Mesendoderm (in vitro differentiated cells): ENCODE measurements at regions not wholly inside any gene's neighbourhood (a gene's known extent, or its start where the extent isn't known, plus 50 kb on each side); places are given as distances from the start of the nearest gene placed in this dataset.

Source experiments
- DNase-seq: peaks from one replicate; pipeline ENCODE4 v3.0.0; 2013
- H2AK5ac ChIP-seq: 2 replicates; pipeline ENCODE4 v1.6.1; 2013; ENCODE audit warnings: low read length, inconsistent platforms
- H2BK120ac ChIP-seq: 2 replicates; pipeline ENCODE4 v1.6.1; 2013; ENCODE audit warnings: low read depth, mild to moderate bottlenecking, low read length, moderate library complexity, mixed read lengths
- H2BK15ac ChIP-seq: replicated peaks from 2 replicates; pipeline ENCODE4 v1.6.1; 2013; ENCODE audit warnings: low read depth, mild to moderate bottlenecking, moderate library complexity
- H2BK5ac ChIP-seq: 2 replicates; pipeline ENCODE4 v1.6.1; 2013; ENCODE audit warnings: low read length, inconsistent platforms
- H3K18ac ChIP-seq: 2 replicates; pipeline ENCODE4 v1.6.1; 2013; ENCODE audit warnings: mild to moderate bottlenecking, low read length, mixed read lengths
- H3K23ac ChIP-seq: one replicate; pipeline ENCODE4 v1.6.1; 2013; ENCODE audit warnings: low read length
- H3K27ac ChIP-seq: 2 replicates; pipeline ENCODE4 v1.5.1; 2013; ENCODE audit warnings: low read depth, mild to moderate bottlenecking, inconsistent platforms, low read length, moderate library complexity
- H3K27me3 ChIP-seq: 2 replicates; pipeline ENCODE4 v1.6.1; 2013; ENCODE audit warnings: low read length, control low read depth, mild to moderate bottlenecking, inconsistent platforms; ENCODE audit not compliant: insufficient read depth, poor library complexity
- H3K36me3 ChIP-seq: 2 replicates; pipeline ENCODE4 v1.6.1; 2013; ENCODE audit warnings: low read length, inconsistent platforms; ENCODE audit not compliant: control insufficient read depth, insufficient read depth
- H3K4ac ChIP-seq: one replicate; pipeline ENCODE4 v1.6.1; 2013; ENCODE audit warnings: low read depth, mild to moderate bottlenecking, low read length, moderate library complexity
- H3K4me1 ChIP-seq: 2 replicates; pipeline ENCODE4 v1.6.1; 2013; ENCODE audit warnings: low read depth, low read length, inconsistent platforms; ENCODE audit not compliant: control insufficient read depth
- H3K4me2 ChIP-seq: 2 replicates; pipeline ENCODE4 v1.6.1; 2013; ENCODE audit warnings: low read length
- H3K4me3 ChIP-seq: 2 replicates; pipeline ENCODE4 v1.5.1; 2013; ENCODE audit warnings: mild to moderate bottlenecking, low read length
- H3K56ac ChIP-seq: one replicate; pipeline ENCODE4 v1.6.1; 2013; ENCODE audit warnings: low read length
- H3K79me1 ChIP-seq: 2 replicates; pipeline ENCODE4 v1.6.1; 2013; ENCODE audit warnings: low read length, inconsistent platforms
- H3K79me2 ChIP-seq: 2 replicates; pipeline ENCODE4 v1.6.1; 2013; ENCODE audit warnings: mild to moderate bottlenecking, low read length; ENCODE audit not compliant: control insufficient read depth, insufficient read depth
- H3K9ac ChIP-seq: 2 replicates; pipeline ENCODE4 v1.6.1; 2013; ENCODE audit warnings: low read length, inconsistent platforms
- H4K5ac ChIP-seq: one replicate; pipeline ENCODE4 v1.6.1; 2013; ENCODE audit warnings: low read length
- H4K8ac ChIP-seq: one replicate; pipeline ENCODE4 v1.6.1; 2013; ENCODE audit warnings: low read depth, mild to moderate bottlenecking, control low read depth, low read length, moderate library complexity
- WGBS: extraction: QIAGEN DNeasy Blood & Tissue Kit; methylation state at CpG from one replicate; pipeline ENCODE4 v1.1.7; 2013; ENCODE audit warnings: low lambda C conversion rate, missing lambda C conversion rate; ENCODE audit not compliant: insufficient coverage; ENCODE audit errors: extremely low coverage; 5-methylcytosine and 5-hydroxymethylcytosine counted together

DNA sequence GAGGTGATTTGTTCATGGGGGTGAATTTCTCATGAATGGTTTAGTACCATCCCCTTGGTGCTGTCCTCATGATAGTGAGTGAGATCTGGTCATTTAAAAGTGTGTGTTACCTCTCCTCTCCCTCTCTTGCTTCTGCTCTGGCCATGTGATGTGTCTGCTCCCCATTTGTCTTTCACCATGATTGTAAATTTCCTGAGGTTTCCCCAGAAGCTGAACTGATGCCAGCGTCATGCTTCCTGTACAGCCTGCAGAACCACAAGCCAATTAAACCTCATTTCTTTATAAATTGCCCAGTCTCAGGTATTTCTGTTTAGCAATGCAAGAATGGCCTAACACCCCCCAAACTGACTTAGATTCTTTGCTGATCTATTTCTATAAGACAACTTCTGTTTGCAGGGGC lies 249.4 kb upstream of the B3GALT2 start:
- Histone ChIP-seq H3K79me1 (no peaks in the 10 kb centered on the region), H3K27ac (no peak overlapping the region), H3K4me2 (no peak overlapping the region), H2AK5ac (no peak overlapping the region), H3K18ac (no peak overlapping the region), H3K36me3 (no peaks in the 10 kb centered on the region), H2BK5ac (no peak overlapping the region), H3K4me3 (no peak overlapping the region), H3K79me2 (no peaks in the 10 kb centered on the region), H4K8ac (no peak overlapping the region), H3K4me1 (no peaks in the 10 kb centered on the region), H3K56ac (no peak overlapping the region), H3K27me3 (no peaks in the 10 kb centered on the region), H4K5ac (no peak overlapping the region), H3K23ac (no peak overlapping the region), H2BK15ac (no peak overlapping the region), H3K4ac (no peak overlapping the region), H3K9ac (no peak overlapping the region), H2BK120ac (no peak overlapping the region)
- no peak for DNase-seq
- no CpG with 5 or more reads among the region's 1 CpG for WGBS

DNA sequence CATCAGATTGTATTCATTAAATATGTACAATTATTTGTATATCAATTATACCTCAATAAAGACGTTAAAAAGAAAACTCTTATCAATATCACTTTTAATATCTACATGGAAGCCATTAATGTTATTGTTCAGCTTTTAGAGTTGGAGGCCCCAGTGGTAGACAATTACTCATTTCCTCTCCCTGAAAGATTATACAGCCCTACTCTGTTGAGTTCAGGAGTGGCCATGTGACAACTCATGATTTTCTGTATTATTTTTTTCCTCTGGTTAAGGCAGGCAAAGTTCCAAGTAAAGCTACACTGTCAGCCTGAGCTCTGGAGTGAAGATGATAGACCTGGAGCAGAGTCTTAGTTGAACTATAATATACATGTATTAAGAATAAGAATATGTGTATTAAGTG lies 247.9 kb upstream of the B3GALT2 start:
- no peak overlapping the region for H3K56ac ChIP-seq
- H3K27ac ChIP-seq = no peak overlapping the region
- H2BK120ac ChIP-seq = no peak overlapping the region
- H3K4me3 ChIP-seq = no peak overlapping the region
- H3K18ac ChIP-seq = no peak overlapping the region
- H2BK15ac ChIP-seq = no peak overlapping the region
- H4K8ac ChIP-seq = no peak overlapping the region
- H3K36me3 ChIP-seq = no peaks in the 10 kb centered on the region
- no peak overlapping the region for H3K4ac ChIP-seq
- no peak for DNase-seq
- no peaks in the 10 kb centered on the region for H3K27me3 ChIP-seq
- no peak overlapping the region for H3K23ac ChIP-seq
- WGBS = no CpG with 5 or more reads among the region's 1 CpG
- H3K9ac ChIP-seq = no peak overlapping the region
- H3K79me2 ChIP-seq = no peaks in the 10 kb centered on the region
- H2AK5ac ChIP-seq = no peak overlapping the region
- no peak overlapping the region for H2BK5ac ChIP-seq
- no peak overlapping the region for H4K5ac ChIP-seq
- H3K4me2 ChIP-seq = no peak overlapping the region
- no peaks in the 10 kb centered on the region for H3K79me1 ChIP-seq
- no peaks in the 10 kb centered on the region for H3K4me1 ChIP-seq

DNA sequence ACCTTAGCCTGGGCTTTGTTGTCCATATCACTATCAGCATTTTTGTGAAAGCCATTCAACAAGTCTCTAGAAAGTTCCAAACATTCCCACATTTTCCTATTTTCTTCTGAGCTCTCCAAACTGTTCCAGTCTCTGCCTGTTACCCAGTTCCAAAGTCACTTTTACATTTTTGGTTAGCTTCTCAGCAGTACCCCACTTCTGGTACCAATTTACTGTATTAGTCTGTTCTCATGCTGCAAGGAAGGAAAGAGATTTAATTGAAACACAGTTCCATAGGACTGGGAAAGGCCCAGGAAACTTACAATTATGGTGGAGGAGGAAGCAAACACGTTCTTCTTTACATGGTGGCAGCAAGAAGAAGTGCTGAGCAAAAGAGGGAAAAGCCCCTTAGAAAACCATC lies 247.2 kb upstream of the B3GALT2 start:
- Histone ChIP-seq H3K4me3 (no peak overlapping the region), H3K9ac (no peak overlapping the region), H3K4ac (no peak overlapping the region), H4K5ac (no peak overlapping the region), H3K27me3 (no peaks in the 10 kb centered on the region), H3K23ac (no peak overlapping the region), H3K79me1 (no peaks in the 10 kb centered on the region), H3K56ac (no peak overlapping the region), H3K4me2 (no peak overlapping the region), H4K8ac (no peak overlapping the region), H3K27ac (no peak overlapping the region), H2BK15ac (no peak overlapping the region), H3K4me1 (no peaks in the 10 kb centered on the region), H3K36me3 (no peaks in the 10 kb centered on the region), H2BK5ac (no peak overlapping the region), H2BK120ac (no peak overlapping the region), H3K18ac (no peak overlapping the region), H3K79me2 (no peaks in the 10 kb centered on the region), H2AK5ac (no peak overlapping the region)
- WGBS = no CpG with 5 or more reads among the region's 1 CpG
- DNase-seq = no peak

DNA sequence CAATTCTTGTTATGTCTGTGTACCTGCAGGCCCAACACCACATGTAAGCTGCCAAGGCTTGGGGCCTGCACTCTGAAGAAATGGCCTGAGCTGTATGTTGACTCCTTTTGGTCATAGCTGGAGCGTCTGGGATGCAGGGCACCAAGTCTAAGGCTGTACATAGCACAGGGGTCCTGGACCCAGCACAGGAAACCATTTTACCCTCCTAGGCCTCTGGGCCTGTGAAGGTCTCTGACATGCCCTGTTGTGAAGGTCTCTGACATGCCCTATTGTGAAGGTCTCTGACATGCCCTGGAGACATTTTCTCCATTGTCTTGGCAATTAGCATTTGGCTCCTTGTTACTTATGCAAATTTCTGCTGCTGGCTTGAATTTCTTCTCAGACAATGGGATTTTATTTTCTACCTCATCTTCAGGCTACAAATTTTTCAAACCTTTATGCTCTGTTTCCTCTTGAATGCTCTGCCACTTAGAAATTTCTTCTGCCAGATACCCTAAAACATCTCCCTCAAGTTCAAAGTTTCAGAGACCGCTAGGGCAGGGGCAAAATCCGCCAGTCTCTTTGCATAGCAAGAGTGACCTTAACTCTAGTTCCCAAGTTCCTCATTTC lies 246.7 kb upstream of the B3GALT2 start:
- H3K9ac ChIP-seq = no peak overlapping the region
- DNase-seq = no peak
- H3K4ac ChIP-seq = no peak overlapping the region
- no peak overlapping the region for H3K4me2 ChIP-seq
- no CpG with 5 or more reads among the region's 3 CpGs for WGBS
- no peak overlapping the region for H2AK5ac ChIP-seq
- H3K56ac ChIP-seq = no peak overlapping the region
- H3K18ac ChIP-seq = no peak overlapping the region
- H3K79me1 ChIP-seq = no peaks in the 10 kb centered on the region
- H3K23ac ChIP-seq = no peak overlapping the region
- H3K4me3 ChIP-seq = no peak overlapping the region
- H4K5ac ChIP-seq = no peak overlapping the region
- no peak overlapping the region for H4K8ac ChIP-seq
- H3K4me1 ChIP-seq = no peaks in the 10 kb centered on the region
- no peaks in the 10 kb centered on the region for H3K36me3 ChIP-seq
- no peak overlapping the region for H2BK120ac ChIP-seq
- no peaks in the 10 kb centered on the region for H3K27me3 ChIP-seq
- H2BK15ac ChIP-seq = no peak overlapping the region
- H3K79me2 ChIP-seq = no peaks in the 10 kb centered on the region
- H3K27ac ChIP-seq = no peak overlapping the region
- no peak overlapping the region for H2BK5ac ChIP-seq

DNA sequence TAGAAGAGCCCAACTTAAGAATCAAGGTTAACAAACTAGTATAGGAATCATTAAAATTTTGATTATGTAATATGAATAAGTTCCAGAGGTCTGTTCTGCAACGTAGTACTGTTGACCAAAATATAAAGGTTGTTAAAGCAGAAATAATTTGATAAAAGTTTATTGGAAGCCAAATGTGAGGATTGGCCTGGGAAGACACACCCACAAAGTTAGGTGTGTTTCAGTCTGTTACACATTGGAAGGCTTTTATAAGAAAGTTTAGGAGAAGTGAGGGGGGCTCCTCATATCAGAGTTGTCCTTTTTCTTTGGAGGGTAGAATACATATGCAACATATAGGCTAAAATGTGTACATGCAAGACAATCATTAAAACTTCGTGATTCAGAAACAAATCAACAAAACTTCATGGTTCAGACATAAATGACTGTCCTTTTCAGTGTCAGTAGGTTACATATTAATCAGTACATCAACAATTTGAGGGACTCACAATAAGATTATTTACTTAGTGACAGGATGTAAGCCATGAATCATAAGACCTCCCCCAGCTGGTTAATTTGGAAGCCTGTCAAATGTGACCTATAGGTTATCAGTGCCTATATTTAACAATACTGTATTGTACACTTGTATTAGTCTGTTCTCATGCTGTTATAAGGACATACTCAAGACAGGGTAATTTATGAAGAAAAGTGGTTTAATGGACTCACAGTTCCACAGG lies 245.0 kb upstream of the B3GALT2 start:
- no peak overlapping the region for H2BK120ac ChIP-seq
- no peaks in the 10 kb centered on the region for H3K79me2 ChIP-seq
- WGBS = no CpG with 5 or more reads among the region's 2 CpGs
- H4K5ac ChIP-seq = no peak overlapping the region
- no peak overlapping the region for H3K4me3 ChIP-seq
- H2BK15ac ChIP-seq = no peak overlapping the region
- no peak overlapping the region for H3K4ac ChIP-seq
- H2BK5ac ChIP-seq = no peak overlapping the region
- no peak overlapping the region for H3K18ac ChIP-seq
- no peak overlapping the region for H4K8ac ChIP-seq
- H3K36me3 ChIP-seq = no peaks in the 10 kb centered on the region
- no peaks in the 10 kb centered on the region for H3K79me1 ChIP-seq
- no peak overlapping the region for H2AK5ac ChIP-seq
- H3K9ac ChIP-seq = no peak overlapping the region
- no peak overlapping the region for H3K4me2 ChIP-seq
- no peaks in the 10 kb centered on the region for H3K27me3 ChIP-seq
- DNase-seq = no peak
- no peak overlapping the region for H3K27ac ChIP-seq
- no peak overlapping the region for H3K56ac ChIP-seq
- no peak overlapping the region for H3K23ac ChIP-seq
- H3K4me1 ChIP-seq = no peaks in the 10 kb centered on the region

DNA sequence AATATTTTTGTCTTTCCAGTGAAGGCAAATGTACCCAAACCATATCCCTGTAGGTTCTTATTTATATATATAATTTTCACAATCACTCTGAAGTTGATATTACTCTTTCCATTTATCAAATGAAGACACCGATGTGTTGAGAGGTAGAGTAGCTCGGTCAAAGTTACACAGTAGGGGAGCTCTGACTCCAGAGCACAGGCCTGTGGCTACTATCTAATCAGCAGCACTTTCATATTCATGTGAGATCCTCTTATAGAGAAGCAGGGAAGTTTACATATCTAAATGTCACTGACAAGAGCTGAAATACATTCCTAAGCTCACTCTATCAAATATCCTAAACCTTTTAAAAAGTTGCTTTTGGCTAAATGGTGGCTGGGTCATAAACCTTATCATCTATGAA lies 241.1 kb upstream of the B3GALT2 start:
- Histone ChIP-seq H4K5ac (no peak overlapping the region), H4K8ac (no peak overlapping the region), H3K56ac (no peak overlapping the region), H3K79me1 (no peaks in the 10 kb centered on the region), H2BK5ac (no peak overlapping the region), H3K9ac (no peak overlapping the region), H3K4me1 (no peaks in the 10 kb centered on the region), H3K27ac (no peak overlapping the region), H2AK5ac (no peak overlapping the region), H3K27me3 (no peaks in the 10 kb centered on the region), H3K4ac (no peak overlapping the region), H3K36me3 (no peaks in the 10 kb centered on the region), H3K23ac (no peak overlapping the region), H2BK120ac (no peak overlapping the region), H3K4me3 (no peak overlapping the region), H2BK15ac (no peak overlapping the region), H3K18ac (no peak overlapping the region), H3K79me2 (no peaks in the 10 kb centered on the region), H3K4me2 (no peak overlapping the region)
- DNase-seq = peak; percentile 65
- no CpG with 5 or more reads among the region's 2 CpGs for whole genome bisulfite sequencing
